ENCODE measurements at regions not wholly inside any gene's neighbourhood (a gene's known extent, or its start where the extent isn't known, plus 50 kb on each side); places are given as distances from the start of the nearest gene placed in this dataset.
"Not testable (repeated sequence)": the region's sequence is repeated elsewhere in the genome, so short reads cannot be mapped to it uniquely, and the experiment has no call there.

DNA sequence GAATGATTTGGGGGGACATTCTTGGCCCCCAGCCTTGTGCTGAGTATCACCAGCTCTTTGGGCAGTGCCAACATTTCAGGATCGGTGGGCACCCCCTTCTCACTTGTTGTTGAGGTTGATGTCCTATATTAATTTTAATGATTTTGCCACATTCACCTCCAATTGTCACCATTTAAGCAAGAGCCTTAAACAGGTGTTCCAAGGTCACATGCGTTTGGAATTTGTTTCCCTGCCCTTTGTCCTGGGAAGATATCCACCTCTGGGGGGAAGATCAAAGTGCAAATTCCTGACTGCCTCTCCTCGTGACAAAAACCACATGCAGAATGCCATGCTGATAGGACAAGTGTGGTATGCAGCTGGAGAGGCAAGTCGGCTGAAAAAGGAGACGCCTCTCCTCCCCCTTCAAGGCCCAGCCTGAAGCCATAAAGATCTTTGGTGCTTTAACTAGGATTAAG, 72.5 kb upstream of the ID2 start:
- peak; percentile 92 for DNase-seq (ENCODE audit: low spot score)

DNA sequence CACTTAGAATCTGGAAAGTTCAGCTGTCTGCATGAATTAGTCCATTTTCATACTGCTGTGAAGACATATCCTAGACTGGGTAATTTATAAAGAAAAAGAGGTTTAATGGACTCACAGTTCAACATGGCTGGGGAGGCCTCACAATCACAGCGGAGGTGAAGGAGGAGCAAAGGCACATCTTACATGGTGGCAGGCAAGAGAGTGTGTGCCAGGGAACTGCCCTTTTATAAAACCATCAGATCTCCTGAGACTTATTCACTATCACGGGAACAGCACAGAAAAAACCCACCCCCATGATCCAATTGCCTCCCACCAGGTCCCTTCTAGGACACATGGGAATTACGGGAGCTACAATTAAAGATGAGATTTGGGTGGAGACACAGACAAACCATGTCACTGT, 71.1 kb upstream of the ID2 start:
- DNase-seq (ENCODE audit: low spot score), result not testable (repeated sequence)

DNA sequence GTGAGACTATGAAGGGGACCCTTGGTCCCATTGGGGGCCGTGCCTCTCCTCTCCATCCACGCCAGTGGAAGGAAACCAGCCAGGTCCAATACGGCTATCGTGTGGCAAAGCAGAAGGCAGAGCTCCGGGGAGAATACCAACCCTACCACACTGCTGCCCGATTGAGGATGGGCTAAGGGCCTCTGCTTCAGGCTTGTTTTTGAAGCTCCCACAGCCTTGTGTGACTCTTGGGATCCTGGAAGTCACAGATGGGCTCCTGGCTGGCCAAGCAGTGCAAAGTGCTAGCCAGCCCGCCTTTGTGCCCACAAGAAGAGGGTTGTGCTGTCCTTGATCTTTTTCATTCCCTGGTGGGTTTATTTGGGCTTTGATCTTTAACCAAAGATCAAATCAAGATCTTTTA, 70.6 kb upstream of the ID2 start:
- DNase-seq (ENCODE audit: low spot score), result no peak

DNA sequence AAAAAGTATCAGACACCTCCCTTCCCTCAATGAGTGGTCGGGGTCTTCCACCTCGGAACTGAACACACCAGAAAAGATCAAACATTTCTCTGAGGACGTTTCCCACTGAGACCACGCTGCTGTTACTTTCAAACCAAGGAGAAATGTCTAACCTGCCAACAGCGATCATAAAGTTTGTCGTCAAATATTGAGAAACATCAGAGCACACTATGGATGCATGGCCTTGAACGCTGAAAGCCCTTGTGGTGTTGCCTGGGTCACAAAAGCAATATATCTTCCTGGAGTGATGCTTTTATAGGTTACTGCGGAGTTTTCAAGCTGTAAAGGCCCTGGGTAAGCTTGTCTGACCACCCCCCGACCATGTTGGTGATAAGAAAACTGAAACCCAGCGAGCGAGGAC, 70.2 kb upstream of the ID2 start:
- DNase-seq (ENCODE audit: low spot score), result no peak

DNA sequence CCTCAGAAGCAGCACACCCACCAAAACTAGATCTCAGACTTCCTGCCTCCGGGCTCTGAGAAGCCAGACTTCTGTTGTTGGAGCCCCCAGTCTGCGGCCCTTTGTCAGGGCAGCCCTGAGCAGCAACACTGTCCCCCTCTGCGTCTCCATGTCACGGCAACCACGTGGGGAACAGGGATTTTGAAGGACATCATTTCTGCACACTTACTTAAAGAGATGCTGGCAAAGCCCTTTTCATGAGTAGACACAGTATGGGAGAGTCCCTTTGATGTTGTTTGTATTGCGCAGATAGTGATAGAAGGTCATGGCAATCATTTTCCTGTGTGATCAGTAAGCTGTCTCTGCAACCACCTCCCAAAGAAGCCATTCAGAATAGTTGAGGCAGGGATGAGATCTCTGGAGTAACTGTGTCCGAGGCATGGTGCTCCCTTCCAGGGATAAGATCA, 69.1 kb upstream of the ID2 start:
- DNase-seq (ENCODE audit: low spot score), result no peak

DNA sequence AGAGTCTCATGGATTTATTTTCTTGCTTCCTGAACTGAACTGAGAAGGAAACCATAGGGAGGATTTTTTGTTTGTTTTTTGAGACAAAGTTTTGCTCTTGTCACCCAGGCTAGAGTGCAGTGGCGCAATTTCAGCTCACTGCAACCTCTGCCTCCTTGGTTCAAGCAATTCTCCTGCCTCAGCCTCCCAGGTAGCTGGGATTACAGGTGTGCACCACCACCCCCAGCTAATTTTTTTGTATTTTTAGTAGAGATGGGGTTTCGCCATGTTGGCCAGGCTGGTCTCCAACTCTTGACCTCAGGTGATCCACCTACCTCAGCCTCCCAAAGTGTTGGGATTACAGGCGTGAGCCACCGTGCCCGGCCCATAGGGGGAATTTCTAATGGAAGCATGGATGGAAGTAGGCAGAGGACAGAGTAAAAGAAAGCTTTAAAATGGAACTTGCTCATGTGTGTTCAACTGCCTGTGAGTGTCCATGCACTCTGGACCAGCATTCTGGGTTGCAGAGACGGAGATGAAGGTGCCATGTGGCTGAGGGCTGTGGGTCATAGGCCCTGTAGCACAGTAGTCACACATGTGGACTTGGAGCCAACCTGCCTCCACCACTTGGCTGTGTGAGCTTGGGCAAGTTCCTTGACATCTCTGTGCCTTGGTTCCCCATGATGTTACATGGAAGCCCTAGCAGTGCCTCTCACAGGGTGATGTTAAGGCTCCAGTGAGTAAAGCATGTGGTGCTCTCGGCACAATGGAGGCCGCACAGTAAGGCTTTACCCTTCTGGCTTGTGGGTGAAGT, 68.5 kb upstream of the ID2 start:
- DNase-seq (ENCODE audit: low spot score), result not testable (repeated sequence)

DNA sequence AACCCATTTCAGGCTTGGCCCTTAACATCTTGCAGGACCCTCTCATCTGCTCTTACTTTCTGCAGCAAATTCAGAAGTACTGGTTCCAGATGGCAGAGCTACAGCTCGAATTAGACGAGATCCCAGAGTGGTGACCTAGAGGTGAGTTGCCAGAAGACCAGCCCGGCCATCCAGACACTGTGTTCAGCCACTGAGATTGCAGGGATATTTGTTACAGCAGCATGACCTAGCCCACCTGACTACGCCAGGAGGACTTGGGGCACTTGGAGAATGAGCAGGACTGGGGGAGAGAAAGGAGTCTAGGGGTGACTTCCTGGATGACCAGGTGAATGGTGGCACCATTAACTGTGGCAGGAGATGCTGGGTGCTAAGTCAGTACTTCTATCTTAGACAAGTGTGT, 67.2 kb upstream of the ID2 start:
- no peak for DNase-seq (ENCODE audit: low spot score)

DNA sequence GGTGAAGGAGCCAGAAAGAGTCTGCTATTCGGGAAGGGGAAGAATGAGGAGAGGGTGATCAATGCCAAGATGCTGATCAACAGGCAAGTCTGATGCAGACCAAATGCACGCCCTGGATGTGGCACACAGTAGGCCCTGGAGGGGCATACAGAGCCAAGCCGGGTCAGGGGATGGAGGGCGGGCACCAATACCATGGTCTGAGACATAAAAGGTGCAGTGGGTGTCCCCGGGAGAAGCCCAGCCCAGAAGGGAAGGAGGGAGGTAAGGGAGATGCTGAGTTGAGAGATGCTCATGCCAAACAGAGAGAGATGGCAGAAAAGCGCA, 66.6 kb upstream of the ID2 start:
- DNase-seq (ENCODE audit: low spot score), result no peak

DNA sequence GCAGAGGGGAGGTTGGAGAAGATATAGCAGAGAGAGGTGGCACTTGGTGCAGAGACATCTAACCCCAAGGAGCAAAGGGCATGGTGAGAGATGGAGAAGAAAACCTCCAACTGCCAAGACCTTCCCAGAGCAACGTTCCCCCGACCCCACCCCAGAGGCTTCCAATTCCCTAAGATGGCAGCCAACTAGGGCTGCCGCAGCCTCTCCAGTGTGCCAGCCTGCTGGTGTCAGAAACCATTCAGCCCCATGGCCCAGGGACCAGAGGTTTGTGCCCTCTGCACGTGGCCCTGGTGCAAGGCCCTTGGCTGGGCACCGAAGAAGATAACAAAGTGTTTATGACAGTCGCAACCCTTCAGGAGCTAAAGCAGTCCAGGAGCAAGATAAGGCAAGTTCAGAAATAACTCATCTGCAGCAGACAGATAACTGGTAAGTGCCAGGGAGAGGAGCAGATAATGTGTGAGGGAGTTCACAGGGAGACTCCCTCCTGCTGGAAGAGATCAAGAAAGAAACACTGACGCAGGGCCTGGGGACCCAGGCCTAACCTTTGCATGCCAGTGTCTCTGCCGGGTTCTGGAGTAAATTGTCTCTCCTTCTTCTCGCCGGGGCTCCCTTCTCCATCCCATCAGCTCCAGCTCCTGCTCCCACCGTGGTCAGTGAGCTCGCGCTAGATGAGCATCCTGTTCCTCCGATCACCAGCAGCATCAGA, 66.1 kb upstream of the ID2 start:
- peak; percentile 68 for DNase-seq (ENCODE audit: low spot score)

DNA sequence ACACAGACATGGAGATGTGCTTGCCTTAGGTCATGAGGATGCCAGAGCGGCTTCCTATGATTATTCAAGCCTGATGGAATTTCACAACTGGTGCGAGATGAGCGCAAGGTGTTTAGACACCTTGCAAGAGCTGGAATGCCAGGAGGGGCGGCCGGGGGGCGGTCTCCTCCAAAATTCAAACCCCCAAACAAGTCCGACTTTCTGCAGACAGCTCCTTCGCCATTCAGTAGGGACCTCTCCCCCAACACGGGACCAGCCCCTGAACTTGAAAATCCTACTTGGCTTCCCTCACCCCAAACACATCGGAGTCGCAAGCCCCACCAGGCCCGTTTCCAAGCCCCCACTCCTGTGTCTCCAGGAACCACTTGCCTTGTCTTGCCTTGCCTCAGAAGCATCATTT, 64.8 kb upstream of the ID2 start:
- DNase-seq (ENCODE audit: low spot score), result no peak

DNA sequence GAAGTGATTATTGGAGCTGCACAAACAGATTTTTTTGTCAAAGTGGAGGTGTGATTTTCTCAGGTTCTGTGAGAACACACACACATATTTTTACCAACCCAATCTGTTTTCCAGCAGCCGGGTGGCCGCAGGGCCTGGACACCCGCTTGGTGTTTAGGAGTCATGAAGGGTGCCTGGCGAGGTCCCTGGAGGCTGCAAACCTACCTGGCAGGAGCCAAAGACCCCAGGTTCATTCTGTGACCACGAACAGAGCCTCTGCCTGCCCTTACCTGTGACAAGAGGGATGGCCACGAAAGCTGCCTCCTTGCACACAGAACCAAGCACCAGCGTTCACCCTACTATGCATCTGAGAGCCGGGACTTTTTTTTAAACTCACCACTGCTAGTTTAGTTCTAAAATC, 64.3 kb upstream of the ID2 start:
- DNase-seq (ENCODE audit: low spot score), result no peak

DNA sequence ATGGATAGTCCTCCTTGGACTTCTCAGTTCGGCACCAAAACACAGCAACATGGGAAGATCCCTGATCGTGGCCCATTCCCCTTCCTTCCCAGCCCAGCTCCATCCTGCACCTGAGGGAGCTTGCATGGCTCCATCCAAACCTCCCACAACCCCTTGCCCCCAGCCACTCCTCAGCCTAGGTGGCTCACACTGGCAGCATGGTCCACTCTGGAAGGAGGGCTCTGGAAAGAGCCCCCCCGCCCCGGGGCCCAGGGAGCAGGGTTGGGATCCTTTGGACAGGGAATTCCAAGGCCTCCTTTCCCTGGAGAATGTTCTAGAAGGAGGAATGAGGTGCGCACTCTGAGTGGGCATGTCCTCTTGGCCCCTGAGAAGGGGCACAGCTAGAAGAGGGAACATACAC, 62.8 kb upstream of the ID2 start:
- no peak for DNase-seq (ENCODE audit: low spot score)

DNA sequence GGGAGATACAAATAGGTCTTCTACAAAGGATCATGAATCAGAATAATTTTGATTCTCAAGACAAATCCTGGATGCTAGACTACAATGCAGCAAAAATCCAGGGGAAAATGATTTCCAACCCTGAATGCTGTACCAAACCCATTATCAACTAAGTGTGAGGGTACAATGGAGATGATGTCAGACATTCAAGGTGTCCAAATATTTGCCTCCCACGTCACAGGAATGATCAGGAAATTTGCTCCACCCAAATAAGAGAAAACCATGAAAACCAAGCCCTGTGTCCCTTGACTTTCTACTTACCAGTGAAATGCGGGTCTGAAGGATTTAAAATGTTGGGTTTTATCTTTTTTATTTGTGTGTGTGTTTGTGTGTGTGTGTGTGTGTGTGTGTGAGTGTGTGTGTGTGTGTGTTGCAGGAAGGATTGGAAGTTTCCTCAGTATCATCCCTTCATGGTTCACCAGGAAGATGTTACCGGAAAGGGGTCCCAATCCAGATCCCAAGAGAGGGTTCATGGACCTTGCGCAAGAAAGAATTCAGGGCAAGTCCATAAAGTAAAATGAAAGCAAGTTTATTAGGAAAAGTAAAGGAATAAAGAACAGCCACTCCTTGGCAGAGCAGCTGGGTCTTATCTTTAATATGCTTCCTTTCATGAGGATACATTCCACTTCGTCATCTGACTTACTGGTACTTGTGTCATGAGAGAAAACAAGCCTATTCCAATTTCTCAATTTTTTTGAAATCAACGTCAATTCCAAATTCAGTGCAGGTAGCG, 61.1 kb upstream of the ID2 start:
- DNase-seq (ENCODE audit: low spot score), result peak; percentile 86

DNA sequence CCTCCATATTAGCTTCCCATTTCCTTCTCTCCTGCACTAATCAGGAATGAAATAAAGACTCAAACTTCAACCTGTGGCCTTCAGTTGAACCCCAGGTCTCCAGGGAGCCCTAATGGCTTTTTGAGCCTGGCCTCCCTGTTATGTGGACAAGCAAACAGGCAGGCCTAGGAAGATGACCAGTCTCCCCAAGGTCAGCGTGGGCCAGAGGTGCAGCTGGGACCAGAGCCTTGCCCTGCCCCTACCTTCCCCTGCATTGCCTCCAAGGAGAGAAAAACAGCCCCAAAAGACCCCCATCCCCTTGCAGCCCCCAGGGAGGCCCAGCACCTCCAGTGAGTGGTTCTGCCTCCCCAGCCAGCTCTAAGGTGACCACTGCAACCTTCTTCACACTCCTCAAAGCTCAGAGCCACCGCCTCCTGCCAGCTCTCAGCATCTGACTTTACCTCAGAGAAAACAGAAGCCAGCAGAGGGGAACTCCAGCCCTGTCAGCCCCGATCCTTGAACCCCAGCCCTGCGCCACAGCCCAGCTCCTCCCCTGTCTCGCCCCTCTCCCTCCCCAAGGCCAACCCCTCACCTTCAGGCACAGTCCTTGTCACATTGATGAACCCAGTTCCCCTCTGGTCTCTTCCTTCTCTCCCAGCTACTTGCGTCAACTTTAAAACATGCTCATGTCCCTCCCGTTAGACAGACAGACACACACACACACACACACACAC, 59.5 kb upstream of the ID2 start:
- no peak for DNase-seq (ENCODE audit: low spot score)

DNA sequence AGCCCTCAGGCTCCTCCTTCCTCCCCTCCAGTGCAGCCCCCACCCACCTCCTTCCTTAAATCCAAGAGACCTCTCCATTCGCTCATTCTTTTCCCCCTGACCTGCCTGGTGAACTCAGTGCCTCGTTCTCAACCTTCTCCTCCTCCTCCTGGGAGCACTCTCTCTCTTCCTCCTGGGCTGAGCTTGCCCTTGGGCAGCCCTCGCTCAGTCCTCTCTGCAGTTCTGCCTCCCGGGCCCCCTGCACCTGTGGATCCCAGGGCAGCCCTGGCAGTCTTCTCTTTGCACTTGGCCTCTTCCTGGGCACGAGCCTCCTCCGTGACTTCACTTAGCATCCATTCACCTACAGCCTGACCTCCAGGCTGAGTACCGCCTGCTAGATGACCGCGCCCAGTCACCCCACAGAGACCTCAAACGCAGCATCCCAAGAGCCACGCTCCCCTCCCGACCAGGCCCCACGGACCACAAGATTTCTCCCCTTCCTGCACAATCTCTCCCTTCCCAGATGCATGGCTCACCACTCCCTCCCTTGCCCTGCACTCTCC, 58.9 kb upstream of the ID2 start:
- DNase-seq (ENCODE audit: low spot score), result no peak

DNA sequence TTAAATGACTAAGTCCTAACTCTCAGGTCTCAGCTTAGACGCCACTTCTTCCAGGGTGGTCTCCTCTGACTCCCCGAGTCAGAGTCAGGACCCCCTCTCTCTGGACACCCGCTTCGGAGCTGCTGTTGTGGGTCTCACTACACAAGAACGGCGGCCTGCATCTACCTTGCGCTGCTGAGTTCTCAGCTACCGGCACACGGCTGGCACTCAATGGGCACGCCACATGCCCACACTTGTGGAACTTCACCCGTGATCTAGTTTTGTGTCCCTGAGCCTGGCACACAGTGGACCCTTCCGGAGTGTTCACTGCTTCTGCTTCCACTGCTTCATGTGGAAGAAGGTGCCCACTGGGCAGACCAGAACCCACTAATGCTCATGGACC, 58.3 kb upstream of the ID2 start:
- DNase-seq (ENCODE audit: low spot score), result no peak

DNA sequence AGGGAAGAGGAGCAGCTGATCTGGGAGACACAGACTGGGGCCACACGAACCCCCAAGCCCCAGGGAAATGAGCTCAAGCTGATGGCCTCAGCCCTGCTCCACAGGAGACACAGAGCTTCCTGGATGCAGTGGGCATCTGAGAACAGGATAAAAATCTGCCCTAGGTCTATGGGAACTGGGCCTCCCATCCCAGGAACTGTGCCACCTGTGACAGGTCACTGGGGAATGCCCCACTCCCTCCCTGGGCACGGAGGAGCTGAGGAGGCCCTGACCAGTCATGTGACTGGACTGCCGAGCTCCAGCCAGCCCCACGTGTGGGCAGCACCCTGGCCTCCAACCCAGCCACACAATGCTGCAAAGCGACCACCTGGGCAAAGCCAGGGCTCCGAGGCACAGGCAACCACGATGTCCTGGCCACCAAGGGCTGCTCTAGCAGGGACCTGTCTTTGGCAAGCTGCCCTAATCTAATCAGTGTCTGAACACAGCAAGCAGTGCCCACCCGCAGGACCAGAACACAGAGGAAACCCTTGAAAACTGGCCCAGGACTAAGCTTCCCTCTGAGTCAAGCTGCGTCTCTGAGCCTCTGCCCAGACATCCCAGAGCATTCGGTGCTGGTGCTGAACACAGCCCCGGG, 57.8 kb upstream of the ID2 start:
- no peak for DNase-seq (ENCODE audit: low spot score)

DNA sequence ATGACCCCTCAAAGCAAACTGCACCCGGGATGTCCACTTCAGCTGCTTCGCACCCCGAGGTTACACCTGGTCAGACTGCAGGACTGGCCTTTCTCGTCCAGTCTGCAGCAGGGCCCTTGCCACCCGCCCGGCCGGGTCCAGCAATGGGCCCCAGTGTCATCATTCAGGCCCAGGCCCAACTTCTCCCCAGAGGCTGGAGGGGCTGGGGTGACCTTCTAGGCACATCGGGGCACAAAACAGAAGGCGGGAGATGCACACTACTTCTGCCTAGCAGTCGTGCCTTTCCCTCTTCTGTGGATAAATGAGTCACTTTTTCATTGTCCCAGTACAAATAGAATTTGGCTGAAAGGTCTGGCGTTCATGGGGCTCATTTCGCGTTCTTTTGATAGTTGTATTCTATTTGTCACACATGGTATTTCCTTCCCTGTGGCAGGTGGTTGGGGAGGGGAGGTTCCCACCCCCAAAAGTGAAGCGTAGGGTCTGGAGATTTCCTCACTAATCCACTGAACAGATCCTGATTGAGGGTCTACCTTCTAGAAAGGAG, 56.9 kb upstream of the ID2 start:
- DNase-seq (ENCODE audit: low spot score), result no peak

DNA sequence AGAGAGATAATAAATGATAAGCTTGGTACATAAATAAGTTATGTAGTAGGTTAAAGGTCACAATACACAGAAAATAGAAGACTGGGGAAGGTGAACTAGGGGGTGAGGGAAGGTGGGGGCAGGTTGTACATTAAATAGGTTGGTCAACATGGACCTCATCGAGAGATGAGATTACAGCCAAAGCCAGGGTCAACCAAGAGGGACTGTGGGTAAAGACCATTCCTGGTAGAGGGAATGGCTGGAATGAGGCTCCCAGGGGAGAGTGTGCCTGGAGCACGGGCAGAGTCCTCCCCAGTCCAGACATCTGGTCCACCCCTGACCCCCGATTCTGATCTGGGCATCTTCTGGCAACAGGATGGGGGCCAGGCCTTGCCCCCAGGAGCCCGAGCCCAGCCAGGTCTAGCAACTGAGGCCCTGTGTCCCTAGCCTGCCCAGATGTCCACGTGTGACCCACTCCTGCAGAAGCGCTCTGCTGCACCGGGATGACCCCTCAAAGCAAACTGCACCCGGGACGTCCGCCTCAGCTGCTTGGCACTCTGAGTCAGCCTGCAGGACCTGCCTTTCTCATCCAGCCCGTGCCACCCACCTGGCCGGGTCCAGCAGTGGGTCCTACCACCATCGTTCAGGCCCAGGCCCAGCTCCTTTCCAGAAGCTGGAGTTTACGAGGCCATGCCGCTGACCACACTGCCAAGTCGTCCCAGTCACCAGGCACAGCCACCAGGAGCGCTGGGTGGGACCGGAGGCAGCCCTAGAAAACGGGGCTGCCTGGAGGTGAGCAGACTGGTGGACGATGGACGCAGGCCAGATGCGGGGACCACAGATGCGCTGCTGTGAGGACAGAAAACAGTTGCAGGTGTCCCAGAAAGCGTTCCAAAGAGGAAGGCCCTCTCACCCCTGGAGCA, 56.2 kb upstream of the ID2 start:
- DNase-seq (ENCODE audit: low spot score), result no peak

DNA sequence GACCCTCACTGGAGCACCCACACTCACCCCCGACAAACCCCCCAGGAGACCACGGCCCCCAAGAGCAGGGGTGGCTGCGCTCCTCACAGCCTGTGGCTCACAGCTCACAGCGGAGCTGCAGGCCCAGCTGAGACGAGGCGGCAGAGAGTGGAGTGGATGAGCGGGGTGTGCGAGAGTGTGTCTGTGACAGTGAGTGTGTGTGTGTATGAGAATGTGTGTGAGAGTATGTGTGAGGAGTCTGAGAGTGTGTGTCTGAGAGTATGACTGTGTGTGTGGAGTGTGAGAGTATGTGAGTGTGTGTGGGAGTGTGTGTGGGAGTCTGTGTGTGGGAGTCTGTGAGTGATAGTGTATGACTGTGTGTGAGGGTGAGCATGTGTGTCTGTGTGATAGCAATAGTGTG, 55.3 kb upstream of the ID2 start:
- DNase-seq (ENCODE audit: low spot score), result no peak
